GM12892 (cell line): ENCODE measurements at regions not wholly inside any gene's neighbourhood (a gene's known extent, or its start where the extent isn't known, plus 50 kb on each side); places are given as distances from the start of the nearest gene placed in this dataset.

Source experiments
- DNase-seq: peaks from one replicate; pipeline ENCODE4 v3.0.0; 2011; ENCODE audit not compliant: insufficient read length
- FAIRE-seq: peaks from 2 replicates; lab custom pipeline; 2011; peaks lifted over from hg19 to GRCh38; lab: Jason Lieb, UNC
- POLR2A ChIP-seq: IDR thresholded peaks from 2 replicates; pipeline ENCODE4 v1.6.1; 2011; ENCODE audit warnings: low read depth, low read length, control low read depth
- POLR2AphosphoS5 ChIP-seq: IDR thresholded peaks from 2 replicates; pipeline ENCODE4 v1.6.1; 2011; ENCODE audit warnings: low read depth, low read length, control low read depth
- TAF1 ChIP-seq: IDR thresholded peaks from 2 replicates; pipeline ENCODE4 v1.6.1; 2011; ENCODE audit warnings: low read depth, mild to moderate bottlenecking, control low read depth, low read length, borderline replicate concordance

GRCh38 chr4:159981469-159981856 lies 878.6 kb downstream of the RAPGEF2 start:
- no peak for FAIRE-seq
- TF ChIP-seq POLR2AphosphoS5 (no peak), TAF1 (no peak), POLR2A (no peak)

GRCh38 chr4:159983082-159983481 lies 880.2 kb downstream of the RAPGEF2 start:
- DNase-seq = no peak
- FAIRE-seq = no peak
- TF ChIP-seq TAF1 (no peak), POLR2AphosphoS5 (no peak), POLR2A (no peak)

More at GRCh38 chr4:159981469-159981856, 878.6 kb downstream of the RAPGEF2 start:
- DNase-seq = no peak

GRCh38 chr4:160009656-160010493 lies 907.0 kb downstream of the RAPGEF2 start:
- no peak for DNase-seq
- no peak for FAIRE-seq
- TF ChIP-seq POLR2A (no peak), TAF1 (no peak), POLR2AphosphoS5 (no peak)

GRCh38 chr4:160019936-160020335 lies 917.1 kb downstream of the RAPGEF2 start:
- TF ChIP-seq POLR2AphosphoS5 (no peak), TAF1 (no peak), POLR2A (no peak)
- FAIRE-seq (no peak), DNase-seq (no peak)

- DNase-seq = no peak
- TF ChIP-seq POLR2A = no peak
- TF ChIP-seq POLR2AphosphoS5 = no peak
- no peak for TF ChIP-seq TAF1
- no peak for FAIRE-seq
Observed at GRCh38 chr4:160020804-160021203, 917.9 kb downstream of the RAPGEF2 start.

GRCh38 chr4:160021870-160022269 lies 919.0 kb downstream of the RAPGEF2 start:
- no peak for FAIRE-seq
- no peak for TF ChIP-seq POLR2A
- no peak for TF ChIP-seq TAF1
- no peak for TF ChIP-seq POLR2AphosphoS5
- DNase-seq = no peak

GRCh38 chr4:160026721-160027120 lies 923.8 kb downstream of the RAPGEF2 start:
- FAIRE-seq = no peak
- no peak for TF ChIP-seq POLR2A
- no peak for TF ChIP-seq POLR2AphosphoS5
- DNase-seq = no peak

GRCh38 chr4:160034501-160034900 lies 931.6 kb downstream of the RAPGEF2 start:
- no peak for FAIRE-seq
- no peak for DNase-seq
- TF ChIP-seq POLR2A (no peak), POLR2AphosphoS5 (no peak), TAF1 (no peak)

GRCh38 chr4:160038615-160039014 lies 935.7 kb downstream of the RAPGEF2 start:
- TF ChIP-seq TAF1 (no peak), POLR2AphosphoS5 (no peak), POLR2A (no peak)
- no peak for FAIRE-seq
- DNase-seq = no peak

GRCh38 chr4:160044693-160045092 lies 941.8 kb downstream of the RAPGEF2 start:
- FAIRE-seq (no peak), DNase-seq (no peak)
- TF ChIP-seq POLR2A = no peak
- TF ChIP-seq POLR2AphosphoS5 = no peak
- no peak for TF ChIP-seq TAF1

GRCh38 chr4:160082432-160083207 lies 979.7 kb downstream of the RAPGEF2 start:
- DNase-seq (no peak), FAIRE-seq (no peak)
- TF ChIP-seq TAF1 (no peak), POLR2A (no peak), POLR2AphosphoS5 (no peak)

GRCh38 chr4:160091631-160092030 lies 988.8 kb downstream of the RAPGEF2 start:
- DNase-seq (no peak), FAIRE-seq (no peak)
- no peak for TF ChIP-seq POLR2A
- no peak for TF ChIP-seq POLR2AphosphoS5
- no peak for TF ChIP-seq TAF1
